NCI-H1417 treated with DMSO at 0.1 percent for 48 hours (cell line): ENCODE measurements at regions not wholly inside any gene's neighbourhood (a gene's known extent, or its start where the extent isn't known, plus 50 kb on each side); places are given as distances from the start of the nearest gene placed in this dataset.

Experiments
- DNase-seq: peaks from one replicate; lab custom pipeline; 2025; lab: John Stamatoyannopoulos, UW

- DNase-seq, result no peak
Measured at GRCh38 chr4:54495091-54495490, 162.7 kb upstream of the KIT start.

GRCh38 chr4:54495641-54496040 is 162.1 kb upstream of the KIT start:
- DNase-seq, result no peak

- DNase-seq, result no peak
Measured at GRCh38 chr4:54496412-54496811, 161.3 kb upstream of the KIT start.

GRCh38 chr4:54497947-54498346 is 159.8 kb upstream of the KIT start:
- no peak for DNase-seq

- DNase-seq, result no peak
Measured at GRCh38 chr4:54498661-54499111, 159.1 kb upstream of the KIT start.

- no peak for DNase-seq
Measured at GRCh38 chr4:54499308-54500074, 158.3 kb upstream of the KIT start.

GRCh38 chr4:54505362-54505761 is 152.4 kb upstream of the KIT start:
- DNase-seq, result no peak

- DNase-seq, result no peak
Measured at GRCh38 chr4:54505996-54506395, 151.8 kb upstream of the KIT start.

- DNase-seq, result no peak
Measured at GRCh38 chr4:54509057-54509456, 148.7 kb upstream of the KIT start.

GRCh38 chr4:54513204-54513603 is 144.6 kb upstream of the KIT start:
- DNase-seq, result no peak

GRCh38 chr4:54513741-54514140 is 144.0 kb upstream of the KIT start:
- no peak for DNase-seq

GRCh38 chr4:54516556-54517215 is 141.1 kb upstream of the KIT start:
- no peak for DNase-seq

GRCh38 chr4:54517781-54518444 is 139.8 kb upstream of the KIT start:
- DNase-seq, result no peak

GRCh38 chr4:54525602-54526001 is 132.2 kb upstream of the KIT start:
- DNase-seq, result no peak

- no peak for DNase-seq
Measured at GRCh38 chr4:54526560-54526959, 131.2 kb upstream of the KIT start.

GRCh38 chr4:54527532-54527931 is 130.2 kb upstream of the KIT start:
- DNase-seq, result no peak

- no peak for DNase-seq
Measured at GRCh38 chr4:54539500-54540029, 118.2 kb upstream of the KIT start.

- no peak for DNase-seq
Measured at GRCh38 chr4:54540931-54541330, 116.8 kb upstream of the KIT start.

- no peak for DNase-seq
Measured at GRCh38 chr4:54541426-54542118, 116.2 kb upstream of the KIT start.

GRCh38 chr4:54542119-54542438 is 115.7 kb upstream of the KIT start:
- no peak for DNase-seq

GRCh38 chr4:54542540-54543041 is 115.2 kb upstream of the KIT start:
- no peak for DNase-seq

GRCh38 chr4:54543088-54543795 is 114.5 kb upstream of the KIT start:
- no peak for DNase-seq
